ENCODE measurements at regions not wholly inside any gene's neighbourhood (a gene's known extent, or its start where the extent isn't known, plus 50 kb on each side); places are given as distances from the start of the nearest gene placed in this dataset.

DNA sequence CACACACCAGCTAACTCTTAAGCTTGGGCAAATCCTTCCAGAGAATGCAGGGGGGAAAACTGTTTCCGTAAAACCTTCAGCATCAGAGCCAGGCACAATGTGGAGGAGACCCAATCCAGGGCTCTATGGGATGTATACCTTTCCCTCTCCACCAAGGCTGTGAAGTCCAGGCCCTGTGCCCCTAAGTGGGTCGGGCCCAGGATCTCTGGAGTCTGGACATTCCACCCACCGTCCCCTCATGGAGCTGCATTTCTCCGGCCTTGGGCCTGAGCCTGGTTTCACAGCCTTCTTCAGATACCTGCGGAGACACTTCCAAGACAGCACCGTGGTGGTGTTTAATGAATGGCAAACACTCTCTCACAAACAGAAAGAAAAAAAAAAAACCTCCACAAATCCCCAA lies 186.2 kb downstream of the URI1 start:
- no peak for DNase-seq

DNA sequence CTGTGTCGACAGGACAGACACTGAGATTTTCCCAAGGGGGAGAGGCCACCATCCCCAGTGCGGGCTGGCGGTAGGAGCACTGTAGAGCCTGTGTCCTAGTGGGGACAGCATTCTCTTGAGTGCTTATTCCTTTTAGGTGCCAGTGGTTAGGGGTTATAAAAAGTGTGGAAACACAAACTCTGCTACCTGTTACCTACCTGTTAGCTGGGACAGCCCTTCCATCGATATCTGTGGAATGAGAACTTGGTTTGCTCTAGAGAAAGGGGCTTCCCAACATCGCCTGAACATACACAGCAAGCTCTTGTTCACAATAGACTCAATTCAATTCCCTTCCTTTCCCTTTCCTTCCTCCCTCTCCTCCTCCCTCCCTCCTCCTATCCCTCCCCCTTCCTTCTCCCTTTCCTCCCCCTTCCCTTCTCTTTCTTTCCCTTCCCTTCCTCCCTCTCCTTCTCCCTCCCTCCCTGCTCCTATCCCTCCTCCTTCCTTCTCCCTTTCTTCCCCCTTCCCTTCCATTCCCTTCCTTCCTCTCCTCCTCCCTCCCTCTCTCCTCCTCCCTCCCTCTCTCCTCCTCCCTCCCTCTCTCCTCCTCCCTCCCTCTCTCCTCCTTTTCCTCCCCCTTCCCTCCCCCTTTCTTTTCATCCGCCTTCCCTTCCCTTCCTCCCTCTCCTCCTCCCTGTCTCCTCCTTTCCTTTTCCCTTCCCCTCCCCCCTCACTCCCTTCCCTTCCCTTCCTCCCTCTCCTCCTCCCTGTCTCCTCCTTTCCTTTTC lies 188.5 kb downstream of the URI1 start:
- DNase-seq = no peak

DNA sequence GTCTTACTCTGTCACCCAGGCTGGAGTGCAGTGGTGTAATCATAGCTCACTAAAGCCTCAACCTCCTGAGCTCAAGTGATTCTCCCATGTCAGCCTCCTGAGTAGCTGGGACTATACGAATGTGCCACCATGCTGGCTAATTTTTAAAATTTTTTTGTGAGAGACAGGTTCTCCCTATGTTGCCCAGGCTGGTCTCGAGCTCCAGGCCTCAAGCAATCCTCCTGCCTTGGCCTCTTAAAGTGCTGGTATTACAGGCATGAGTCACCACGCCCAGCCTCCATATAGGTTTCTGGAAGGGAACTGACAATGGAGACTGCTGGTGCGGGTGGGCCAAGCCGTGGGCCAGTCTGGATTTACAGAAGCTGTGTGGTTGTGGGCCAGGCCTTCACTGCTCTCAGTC lies 189.2 kb downstream of the URI1 start:
- no peak for DNase-seq

DNA sequence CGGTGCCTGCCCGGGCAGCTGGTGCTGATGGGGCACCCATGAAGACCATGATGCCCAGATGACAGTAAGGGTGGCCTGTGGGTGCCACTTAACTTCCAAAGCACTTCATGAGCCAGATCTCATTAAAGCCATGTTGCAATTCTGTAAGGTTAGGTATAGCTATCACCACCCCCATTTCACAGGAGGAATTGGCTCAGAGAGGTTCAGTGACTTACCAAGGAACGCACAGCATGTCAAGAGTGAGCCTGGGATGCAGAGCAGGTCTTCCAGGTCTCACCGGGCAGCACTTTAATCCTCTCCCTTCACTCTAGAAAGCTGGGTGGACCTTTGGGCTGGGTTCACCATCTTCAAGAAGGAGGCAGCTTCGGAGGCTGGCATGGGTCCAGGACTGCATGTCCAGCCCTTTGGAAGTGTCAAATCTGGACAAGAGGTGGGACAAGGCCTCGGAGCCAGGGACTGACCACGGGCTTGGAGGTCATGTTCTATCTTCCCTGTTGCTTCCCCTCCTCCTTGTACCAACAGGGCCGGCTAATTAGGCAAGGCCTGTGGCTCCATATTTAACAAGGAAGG lies 189.8 kb downstream of the URI1 start:
- no peak for DNase-seq

DNA sequence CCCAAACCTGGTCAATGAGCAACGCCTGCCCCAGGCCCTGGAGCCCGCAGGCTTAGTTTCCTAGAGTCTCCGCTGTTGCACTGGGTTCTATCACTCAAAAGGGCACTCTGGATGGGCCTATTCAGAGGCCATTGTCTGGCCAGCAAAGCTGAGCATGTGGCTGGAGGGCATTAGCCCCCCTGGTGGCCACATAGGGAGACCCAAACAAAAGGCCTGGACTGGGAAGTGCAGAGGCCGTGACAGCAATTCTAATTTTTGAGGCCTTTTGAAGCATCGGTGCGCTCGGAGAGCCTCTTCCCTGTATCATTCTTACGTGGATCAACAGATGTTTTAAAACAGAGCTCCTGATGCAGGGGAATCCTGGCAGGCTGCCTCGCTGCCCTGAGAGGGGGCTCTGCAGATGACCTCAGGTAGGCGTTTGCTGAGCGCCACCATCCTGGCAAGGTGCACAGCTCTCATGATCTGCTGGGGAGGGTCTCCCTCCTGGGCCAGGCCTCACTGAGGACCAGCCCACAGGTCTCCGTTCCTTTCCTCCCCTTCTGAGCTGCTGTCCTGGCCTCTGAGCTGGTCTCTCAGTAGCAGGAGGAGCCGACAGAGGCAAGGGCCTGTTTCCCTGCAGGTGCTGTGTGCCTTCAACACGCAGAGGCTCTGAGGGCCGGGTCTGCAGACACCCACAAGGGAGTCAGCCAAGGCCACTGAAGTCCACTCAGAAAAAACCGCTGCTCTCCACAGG lies 190.5 kb downstream of the URI1 start:
- no peak for DNase-seq

- no peak for DNase-seq
These were observed 191.8 kb downstream of the URI1 start for GRCh38 chr19:30133803-30134202.

GRCh38 chr19:30135093-30135757 lies 193.2 kb downstream of the URI1 start:
- no peak for DNase-seq

DNA sequence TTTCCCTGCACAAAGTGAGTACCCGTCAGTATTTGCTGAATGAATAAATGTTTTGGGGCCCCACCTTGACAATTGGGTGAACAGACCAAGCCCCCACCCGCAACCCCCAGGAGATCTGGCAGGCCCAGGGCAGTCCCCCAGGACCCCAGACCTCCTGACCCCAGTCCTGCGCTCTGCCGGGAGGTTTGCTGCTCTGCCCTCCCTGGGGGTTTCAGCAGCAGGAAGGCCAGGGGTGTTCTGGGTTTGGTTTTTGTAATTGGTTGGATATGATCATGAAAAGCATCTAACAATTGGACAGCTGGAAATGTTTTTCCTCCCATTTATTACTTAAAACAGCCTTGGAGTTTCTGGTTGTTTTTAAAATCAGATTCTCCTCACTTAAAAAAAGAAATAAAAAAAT lies 193.8 kb downstream of the URI1 start:
- DNase-seq = no peak

GRCh38 chr19:30136611-30137195 lies 194.7 kb downstream of the URI1 start:
- DNase-seq = no peak

- no peak for DNase-seq
These were observed 195.7 kb downstream of the URI1 start for GRCh38 chr19:30137747-30138146.

DNA sequence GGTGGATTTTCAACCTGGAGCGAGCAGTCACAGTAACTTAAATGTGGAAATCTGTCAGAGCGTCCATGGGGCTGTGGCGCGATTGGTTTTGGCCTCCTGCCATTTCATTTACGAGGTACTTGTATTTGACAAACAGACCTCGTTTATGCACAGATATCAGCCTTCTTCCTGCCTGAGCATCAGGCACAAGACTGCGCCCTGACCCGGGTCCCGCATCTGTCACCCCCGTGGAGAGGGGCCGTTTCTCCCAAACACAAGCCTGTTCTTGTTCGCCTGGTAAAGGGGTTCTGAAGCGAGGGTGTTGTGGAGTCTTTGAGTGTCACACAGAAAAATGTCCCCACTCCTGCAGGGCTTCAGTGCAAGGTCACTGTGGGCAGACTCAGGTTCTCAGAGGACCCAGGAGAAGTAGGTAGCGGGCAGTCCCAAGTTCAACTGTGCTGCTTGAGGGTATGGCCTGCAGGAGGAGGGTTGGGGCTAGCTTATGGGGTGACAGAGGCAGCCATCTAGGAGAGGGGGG lies 202.3 kb downstream of the URI1 start:
- DNase-seq = no peak

- no peak for DNase-seq
These were observed 202.8 kb downstream of the URI1 start for GRCh38 chr19:30144802-30145201.

GRCh38 chr19:30145467-30145866 lies 203.4 kb downstream of the URI1 start:
- DNase-seq = no peak

- DNase-seq = no peak
These were observed 204.3 kb downstream of the URI1 start for GRCh38 chr19:30146346-30146745.

- no peak for DNase-seq
These were observed 206.2 kb downstream of the URI1 start for GRCh38 chr19:30148039-30148790.

DNA sequence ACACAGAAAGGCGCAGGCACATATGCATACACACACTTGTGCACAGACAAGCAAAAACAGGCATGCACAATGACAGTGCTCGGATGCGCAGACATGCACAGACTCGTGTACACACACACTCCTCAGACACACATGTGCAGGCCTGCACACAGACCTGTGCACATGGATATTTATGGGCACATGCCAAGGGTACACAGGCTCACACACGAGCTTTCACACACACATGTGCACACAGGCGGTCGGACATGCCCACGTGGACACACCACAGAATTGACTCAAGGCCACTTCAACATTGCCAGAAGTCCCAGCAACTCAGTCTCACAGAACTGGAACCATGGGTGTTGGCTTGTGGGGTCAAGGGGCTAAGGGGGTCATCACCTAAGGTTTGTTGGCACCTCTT lies 206.8 kb downstream of the URI1 start:
- DNase-seq = no peak

GRCh38 chr19:30149300-30149699 lies 207.3 kb downstream of the URI1 start:
- no peak for DNase-seq

DNA sequence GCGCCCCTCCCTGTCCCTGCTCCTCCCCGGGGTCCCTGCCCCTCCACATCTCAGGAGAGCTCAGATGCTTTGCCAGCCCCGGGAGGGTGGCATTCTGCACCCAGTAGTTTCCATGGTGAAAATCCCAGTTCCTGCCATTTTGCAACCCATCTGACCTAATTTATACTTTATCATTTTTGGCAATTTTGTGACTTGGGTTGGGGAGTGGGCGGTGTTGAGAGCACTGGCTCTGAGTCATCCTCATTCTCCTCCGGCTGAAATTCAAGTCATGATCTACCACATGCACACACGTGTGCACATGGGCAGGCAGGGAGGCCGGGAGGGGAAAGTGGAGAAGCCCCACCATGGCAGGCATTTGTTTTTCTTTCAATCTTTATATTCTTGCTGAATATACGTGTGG lies 208.6 kb downstream of the URI1 start:
- no peak for DNase-seq

- no peak for DNase-seq
These were observed 209.0 kb downstream of the URI1 start for GRCh38 chr19:30151081-30151480.

- DNase-seq = no peak
These were observed 210.7 kb downstream of the URI1 start for GRCh38 chr19:30152510-30153291.

Data from right kidney (tissue), 1 donor.